ENCODE measurements at regions not wholly inside any gene's neighbourhood (a gene's known extent, or its start where the extent isn't known, plus 50 kb on each side); places are given as distances from the start of the nearest gene placed in this dataset.

DNA sequence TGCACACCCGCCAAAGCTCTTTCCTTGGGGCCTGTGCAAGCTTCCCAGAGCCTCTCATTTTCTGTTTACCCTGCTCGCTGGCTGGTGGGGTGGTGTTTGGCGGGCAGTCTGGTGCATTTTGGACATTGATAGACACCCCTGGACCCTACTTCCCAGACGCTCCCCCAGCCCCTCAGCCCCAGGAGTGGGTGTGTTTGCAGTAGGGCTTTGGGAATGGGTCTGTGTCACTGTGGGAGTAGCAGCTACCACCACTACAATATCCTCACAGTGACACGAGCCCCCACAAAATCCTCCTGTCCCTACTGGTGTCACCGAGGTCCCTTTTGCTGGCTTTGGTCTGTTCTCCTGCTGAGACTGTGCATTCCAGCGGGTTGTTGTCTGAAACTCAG, 371.3 kb downstream of the TMEM121 start:
- TF ChIP-seq, protein P1, sequence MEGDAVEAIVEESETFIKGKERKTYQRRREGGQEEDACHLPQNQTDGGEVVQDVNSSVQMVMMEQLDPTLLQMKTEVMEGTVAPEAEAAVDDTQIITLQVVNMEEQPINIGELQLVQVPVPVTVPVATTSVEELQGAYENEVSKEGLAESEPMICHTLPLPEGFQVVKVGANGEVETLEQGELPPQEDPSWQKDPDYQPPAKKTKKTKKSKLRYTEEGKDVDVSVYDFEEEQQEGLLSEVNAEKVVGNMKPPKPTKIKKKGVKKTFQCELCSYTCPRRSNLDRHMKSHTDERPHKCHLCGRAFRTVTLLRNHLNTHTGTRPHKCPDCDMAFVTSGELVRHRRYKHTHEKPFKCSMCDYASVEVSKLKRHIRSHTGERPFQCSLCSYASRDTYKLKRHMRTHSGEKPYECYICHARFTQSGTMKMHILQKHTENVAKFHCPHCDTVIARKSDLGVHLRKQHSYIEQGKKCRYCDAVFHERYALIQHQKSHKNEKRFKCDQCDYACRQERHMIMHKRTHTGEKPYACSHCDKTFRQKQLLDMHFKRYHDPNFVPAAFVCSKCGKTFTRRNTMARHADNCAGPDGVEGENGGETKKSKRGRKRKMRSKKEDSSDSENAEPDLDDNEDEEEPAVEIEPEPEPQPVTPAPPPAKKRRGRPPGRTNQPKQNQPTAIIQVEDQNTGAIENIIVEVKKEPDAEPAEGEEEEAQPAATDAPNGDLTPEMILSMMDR (IDR thresholded peaks at IDR 0.05), result no peak
- TF ChIP-seq POLR2AphosphoS5 (IDR thresholded peaks at IDR 0.05) (no peak), POLR2A (IDR thresholded peaks at IDR 0.05) (no peak)

Data from stomach (tissue), 4 donors.